HS-5 (cell line): ENCODE measurements at regions not wholly inside any gene's neighbourhood (a gene's known extent, or its start where the extent isn't known, plus 50 kb on each side); places are given as distances from the start of the nearest gene placed in this dataset.

ENCODE experiments used
- DNase-seq: peaks from one replicate; pipeline ENCODE4 v3.0.0-alpha.2; 2012; ENCODE audit warnings: low read depth

DNA sequence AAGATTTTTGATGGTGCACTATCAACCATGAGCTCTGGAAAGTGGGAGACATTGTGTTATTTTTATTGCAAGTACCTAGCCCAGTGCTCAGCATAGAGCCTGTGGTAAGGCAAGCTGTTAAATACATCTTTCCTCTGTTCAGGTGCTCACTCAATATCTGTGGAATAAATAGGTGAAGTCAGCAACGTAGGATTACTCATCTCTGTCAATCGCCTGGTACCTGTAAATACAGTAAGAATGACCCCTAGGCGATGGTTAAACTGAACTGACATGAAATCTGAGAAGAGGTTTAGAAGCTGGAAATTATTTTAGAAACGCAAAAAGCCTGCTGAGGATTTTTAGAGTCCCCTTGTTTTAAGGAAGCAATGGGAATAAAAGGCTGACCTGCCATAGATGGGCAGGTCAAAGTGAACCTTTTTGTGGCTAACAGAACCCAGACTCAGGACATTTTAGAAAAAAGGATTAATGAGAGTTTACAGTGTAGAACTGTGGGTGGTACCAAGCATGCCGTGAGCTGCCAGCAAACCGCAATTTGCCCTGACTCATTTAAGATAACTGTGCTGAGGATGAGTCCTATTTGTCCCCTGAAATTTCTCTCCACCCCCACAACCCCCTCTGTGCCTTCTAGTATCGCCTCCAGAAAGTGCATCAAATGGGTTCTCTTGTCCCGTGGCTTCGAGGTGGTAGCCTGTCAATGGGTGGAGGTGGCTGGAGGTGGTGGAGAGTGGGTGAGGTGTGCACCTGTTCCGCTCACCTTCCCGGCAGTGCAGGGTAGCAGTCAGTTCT, 375.1 kb downstream of the MED10 start:
- DNase-seq: no peak

DNA sequence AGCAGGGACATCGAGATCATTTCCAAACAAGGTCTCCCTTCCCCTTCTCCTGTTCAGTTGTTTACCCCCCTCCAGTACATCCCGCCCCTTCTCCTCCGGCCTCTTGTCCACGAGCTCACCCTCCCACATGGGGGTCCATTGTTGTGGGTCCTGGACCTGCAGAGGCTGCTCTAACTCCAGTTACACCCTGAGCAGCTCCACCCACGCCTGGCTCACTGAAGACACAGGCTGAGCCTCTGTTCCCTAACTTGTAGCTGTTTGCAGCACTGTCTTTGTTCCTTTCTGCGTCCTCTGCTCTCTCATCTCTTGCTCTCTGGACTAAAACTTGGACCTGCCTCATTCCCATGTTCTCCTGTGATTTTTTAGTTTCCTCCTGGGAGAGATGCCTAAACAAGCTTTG, 377.5 kb downstream of the MED10 start:
- DNase-seq: no peak

DNA sequence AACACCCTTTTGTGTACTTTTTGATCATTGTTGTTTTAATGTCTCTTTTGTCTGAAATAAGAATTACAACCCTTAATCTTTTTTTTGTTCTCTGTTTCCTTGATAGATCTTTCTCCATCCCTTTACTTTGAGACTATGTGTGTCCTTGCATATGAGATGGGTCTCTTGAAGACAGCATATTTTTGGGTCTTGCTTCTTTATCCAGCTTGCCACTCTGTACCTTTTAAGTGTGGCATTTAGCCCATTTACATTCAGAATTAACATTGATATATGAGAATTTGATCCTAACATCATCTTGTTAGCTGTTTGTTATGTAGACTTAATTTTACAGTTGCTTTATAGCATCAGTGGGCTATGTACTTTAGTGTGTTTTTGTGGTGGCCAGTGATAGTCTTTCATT, 382.5 kb downstream of the MED10 start:
- no peak for DNase-seq

DNA sequence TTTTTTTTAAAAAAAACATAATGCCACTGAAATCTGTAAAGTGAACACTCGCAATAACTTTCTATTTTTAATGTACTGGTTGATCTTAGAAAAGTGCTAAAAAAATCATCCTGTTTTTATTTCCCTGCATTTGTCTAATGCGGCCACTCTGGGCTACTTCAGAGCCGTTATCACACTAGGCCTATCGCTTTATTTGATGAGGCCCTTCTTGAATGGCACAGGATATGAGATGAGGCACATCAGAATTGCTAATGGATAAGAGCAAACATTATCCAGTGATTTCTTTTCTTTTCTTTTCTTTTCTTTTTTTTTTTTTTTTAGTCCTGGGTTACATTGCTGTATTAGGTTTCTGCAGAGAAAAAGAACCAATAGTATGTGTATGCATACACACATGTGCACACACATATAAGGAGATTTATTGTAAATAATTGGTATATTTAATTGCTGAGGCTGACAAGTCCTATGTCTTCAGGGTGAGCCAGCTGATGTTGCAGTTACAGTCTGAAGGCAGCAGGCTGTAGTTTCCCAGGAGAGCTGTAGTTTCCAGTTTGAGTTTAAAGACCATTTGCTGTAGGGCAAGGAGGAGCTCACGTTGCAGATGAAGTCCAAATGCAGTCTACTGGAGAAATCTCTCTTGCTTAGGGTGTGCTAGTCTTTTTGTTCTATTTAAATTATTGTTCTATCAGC, 391.7 kb downstream of the MED10 start:
- no peak for DNase-seq

DNA sequence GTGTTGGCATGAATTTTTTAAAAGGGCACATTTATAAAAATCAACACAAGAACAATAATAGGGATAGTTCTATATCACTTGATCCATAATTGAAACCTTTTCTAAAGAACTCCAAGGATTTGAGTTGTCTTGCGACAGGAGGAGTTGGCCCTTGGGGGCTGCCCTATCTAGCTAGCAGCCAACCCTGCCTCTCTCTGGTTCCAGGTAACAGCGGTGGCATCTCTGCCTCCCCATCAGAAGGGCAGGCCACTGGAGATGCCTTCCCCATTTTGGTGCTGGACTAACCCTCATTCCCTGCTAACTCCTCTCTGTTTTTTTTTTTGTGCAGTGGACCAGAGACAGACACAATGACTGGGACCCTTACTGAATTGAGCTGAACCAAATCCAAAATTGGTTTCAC, 393.0 kb downstream of the MED10 start:
- DNase-seq: no peak

DNA sequence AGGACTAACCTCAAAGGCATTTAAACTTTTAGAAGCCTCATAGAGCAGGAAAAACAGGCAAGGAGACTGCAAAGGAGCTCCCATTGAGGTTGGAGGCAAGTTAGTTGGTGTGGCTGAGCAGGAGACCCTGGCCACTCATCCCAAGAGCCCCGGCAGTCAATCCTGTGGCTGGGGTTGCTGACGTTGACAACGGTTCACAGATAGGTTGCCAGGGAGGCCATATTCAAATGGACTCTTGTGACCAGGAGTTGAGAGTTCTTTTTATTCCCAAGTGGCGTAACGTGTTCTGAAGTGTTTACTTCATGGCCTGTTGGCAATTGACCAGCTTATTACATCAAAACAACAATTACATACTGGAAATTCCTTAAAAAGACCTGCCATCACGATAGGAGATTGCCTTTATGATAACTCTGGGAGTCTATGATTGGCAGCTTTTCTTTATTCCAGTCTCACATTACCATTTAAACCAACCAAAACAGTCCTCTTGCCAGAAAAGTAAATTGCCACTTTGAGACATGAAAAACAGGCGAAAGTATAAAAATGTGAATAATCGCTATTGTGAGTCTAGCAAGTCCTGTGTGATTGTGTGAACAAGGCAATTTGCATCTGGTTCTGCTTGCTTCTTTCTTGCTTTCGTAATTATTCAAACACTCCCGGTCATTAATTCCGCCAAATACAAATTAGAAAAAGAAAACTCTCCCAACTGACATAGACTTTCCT, 394.9 kb downstream of the MED10 start:
- DNase-seq: no peak

DNA sequence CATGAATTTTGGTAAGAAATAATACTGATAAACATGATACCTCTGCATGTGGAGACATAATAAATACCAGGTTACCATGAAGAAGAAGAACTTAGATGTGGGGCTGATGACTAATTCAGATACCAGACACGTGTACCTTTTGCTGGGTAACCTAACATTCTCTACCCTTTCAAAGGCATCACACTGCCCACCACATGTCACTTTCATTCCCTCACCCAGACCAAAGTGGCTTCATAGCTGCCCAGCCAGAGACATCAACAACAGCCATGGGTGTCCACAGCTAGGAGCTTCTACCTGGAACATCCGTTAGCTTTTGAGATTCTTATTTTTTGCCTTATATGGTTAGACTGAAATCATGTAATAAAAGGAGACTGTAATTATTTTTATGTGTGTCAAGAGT, 396.8 kb downstream of the MED10 start:
- DNase-seq: no peak

DNA sequence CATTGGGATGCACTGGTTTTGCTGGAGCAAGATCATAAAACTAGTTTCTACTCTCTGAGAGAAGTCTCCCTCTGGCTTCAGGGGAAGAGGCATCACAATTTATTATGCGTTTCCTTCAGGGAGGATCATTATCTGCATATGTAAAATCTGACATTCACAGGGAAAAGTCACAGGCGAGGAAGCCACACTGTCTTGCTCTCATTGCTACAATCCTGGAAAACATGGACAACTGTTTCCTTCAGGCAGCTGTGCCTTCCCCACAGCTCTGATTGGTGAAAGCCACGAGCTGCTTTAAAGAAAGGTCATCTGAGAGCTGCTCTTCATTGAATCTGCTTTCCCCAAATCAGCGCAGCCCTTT, 397.8 kb downstream of the MED10 start:
- no peak for DNase-seq

DNA sequence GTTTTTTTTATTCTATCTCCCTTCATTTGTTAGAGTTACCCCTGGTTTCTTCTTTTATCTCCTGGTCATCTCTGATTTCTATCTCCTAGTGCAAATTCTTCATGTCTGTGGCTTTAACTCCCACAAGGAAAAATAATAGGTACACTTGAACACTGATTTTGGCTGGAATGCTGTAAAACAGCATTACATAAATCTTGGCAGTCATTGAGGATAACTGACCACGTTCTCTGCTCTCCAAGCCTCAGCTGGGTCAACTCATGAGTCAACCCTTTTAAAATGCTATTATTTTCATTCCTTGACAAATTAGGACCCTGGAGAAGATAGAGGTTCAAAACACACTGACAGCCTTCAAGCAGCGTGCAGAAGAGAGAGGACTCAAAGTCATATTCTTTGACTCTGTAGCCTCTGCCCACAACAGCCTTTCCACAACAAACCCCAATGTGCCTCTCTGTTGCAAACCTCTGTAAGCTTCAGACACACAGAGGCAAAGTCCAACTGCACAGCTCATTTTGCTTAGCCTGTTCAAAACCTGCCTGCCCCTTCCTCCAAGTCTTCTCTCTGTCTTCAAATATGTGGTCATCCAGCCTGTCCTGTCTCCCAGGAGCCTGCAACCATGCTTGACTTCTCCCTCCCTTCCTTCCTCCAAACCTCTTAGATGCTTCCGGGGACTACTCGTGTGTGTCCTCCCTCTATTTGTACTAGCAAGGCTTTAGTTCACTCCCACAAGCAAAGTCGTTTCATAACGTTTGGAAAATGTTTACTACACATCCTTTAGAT, 398.4 kb downstream of the MED10 start:
- no peak for DNase-seq

DNA sequence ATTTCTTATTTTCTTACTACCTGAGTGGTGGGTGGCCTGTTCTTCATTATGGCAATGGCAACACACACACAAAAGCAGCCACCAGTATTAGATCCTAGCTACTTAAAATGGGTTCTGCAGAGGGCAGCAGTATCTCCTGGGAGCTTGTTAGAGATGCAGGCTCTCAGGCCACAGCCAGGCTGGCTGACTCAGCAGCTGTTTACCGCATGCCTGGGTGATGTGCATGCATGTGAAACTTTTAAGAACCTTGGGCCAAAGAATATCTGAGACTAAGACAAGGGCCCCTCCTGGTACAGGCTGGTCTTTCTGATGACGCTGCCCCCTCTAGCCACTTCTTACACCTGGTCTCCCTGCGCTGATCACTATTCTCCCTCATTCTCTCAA, 399.0 kb downstream of the MED10 start:
- DNase-seq: no peak

DNA sequence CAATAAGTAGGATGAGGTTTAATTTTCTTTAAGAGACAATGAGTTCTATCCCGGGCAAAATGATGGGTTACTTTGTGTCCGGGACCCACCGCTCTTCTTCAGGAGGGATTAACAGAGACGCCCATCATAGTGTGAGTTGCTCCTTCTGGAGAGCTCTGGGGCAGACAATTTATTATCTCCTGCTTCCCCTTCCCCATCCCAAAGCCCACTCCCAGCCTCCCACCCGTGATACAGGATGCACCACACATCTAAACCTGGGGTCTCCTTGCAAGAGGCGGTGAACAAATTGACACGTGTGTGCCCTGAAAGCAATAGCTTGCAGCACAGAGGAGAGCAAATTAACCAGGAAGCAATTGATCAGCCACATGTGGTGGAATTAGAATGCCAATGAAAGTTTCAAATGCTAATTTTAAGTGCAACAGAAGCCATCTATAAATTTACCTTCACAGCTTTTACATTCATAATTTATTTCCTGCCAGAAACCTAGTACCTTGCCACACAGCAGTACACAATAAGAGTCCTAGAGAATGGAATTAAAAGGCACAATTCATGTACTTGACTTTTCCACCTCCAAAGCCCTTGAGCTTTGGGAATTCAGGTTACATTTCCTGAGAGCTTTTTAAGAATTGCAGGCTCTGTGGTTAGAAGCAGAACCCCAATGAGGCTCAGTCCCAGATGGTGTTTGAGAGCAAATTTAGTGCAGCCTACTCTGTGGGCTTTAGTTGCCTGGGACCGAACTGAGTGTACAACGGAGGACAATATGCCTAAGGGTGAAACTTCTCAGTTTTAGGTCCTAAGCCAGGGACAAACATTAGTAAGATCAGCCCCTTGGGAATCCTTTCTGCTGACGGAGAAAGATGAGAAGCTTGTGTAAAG, 399.6 kb downstream of the MED10 start:
- no peak for DNase-seq

DNA sequence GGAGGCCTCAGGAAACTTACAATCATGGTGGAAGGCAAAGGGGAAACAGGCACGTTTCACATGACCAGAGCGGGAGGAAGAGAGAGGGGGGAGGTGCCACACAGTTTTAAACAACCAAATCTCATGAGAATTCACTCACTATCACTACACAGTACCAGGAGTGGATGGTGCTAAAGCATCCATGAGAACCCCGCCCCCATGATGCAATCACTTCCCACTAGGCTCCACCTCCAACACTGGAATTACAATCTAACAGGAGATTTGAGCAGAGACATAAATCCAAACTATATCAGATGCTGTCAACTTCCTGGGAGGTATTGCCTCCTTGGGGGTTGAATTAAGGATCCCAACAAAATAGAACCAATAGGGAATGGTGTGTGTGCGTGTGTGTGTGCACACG, 407.1 kb downstream of the MED10 start:
- DNase-seq: no peak

DNA sequence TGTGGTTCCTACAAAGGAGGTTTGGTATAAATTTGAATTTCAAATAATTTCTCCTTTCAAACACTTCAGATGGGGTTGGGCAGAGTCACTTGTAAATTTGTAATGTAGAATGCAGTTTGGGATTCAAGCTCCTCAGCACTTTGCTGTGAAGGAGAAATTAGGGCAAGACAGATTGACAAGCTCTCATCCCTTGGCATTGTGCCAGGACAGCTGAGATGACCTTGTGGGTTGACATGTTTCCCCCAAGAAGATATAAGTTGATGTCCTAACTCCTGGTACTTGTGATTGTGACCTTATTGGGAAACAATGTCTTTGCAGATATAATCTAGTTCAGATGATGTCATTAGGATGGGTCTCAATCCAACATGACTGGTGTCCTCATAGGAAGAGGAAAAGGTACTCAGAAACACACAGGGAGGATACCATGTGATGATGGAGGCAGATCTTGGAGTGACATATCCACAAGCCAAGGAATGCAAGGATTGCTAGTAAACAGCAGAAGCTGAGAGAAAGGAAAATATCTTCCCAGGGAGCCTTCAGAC, 408.3 kb downstream of the MED10 start:
- DNase-seq: no peak

DNA sequence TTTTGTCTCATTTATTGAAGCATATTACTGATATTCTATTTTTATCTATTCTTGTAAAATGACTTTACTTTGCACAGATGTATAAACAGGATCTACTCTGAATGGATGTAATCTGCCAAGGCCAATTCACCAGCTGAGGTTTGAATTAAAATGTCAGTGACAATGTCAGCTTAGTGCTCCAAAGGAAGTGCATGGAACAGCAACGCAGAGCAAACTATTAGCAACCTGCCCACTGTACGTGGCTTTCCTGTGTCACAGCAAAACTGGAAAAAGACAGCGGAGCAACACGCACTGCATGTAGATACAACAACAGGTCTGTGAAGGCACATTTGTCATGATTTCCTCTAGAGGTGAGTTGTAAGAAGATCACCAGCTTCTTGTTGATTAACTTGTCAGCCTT, 409.4 kb downstream of the MED10 start:
- no peak for DNase-seq

DNA sequence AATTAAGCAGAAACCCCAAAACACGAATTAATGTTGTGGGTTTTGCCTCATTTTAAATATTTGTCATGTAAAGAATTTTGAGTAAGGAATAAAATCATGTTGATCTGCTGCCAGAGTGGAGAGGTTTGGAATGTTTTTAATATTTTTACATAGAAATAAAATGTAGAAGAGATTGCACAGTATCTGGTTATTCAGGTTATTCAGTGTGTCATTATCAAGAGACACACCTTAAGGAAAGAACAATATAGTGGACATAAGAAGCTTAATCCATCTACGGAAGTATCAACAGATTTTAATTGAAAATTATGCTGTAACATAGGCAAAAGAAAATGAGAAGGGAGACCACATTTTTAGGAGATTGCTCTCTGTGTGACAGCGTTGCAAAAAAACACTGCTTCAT, 410.4 kb downstream of the MED10 start:
- no peak for DNase-seq

DNA sequence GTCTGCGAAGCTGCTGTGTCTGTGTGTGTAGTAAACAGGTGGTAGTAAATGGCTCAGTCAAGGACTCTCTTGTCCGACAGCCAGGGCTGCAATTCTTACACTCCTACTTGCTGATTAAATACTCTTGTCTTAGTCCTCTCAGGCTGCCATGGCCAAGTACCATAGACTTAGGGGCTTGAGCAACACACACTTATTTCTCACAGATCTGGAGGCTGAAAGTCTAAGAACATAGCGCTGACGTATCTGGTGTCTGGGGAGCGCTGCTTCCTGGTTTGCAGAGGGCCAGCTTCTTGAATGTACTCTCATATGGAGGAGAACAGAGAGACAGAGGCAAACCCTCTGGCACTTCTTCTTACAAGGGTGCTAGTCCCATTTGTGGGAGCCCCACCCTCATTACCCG, 411.0 kb downstream of the MED10 start:
- no peak for DNase-seq

DNA sequence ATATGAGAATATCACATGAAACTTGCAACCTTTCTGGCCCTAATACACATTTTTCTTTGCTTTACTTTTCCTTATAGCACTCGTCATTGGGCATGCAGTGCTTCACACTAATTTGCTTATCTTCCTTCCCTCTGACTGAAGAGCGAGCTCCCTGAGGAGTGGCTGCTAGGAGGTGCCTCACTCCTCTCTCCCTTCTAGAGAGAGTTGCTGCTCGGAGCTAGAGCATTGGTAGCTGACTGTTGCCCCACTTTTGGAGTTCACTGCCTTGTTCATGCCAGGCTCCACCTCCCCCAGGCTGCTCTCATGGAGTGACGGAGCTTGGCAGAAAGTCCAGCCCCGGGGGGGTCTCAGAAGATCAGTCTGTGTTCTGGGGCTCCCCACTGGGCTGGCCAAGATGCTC, 413.2 kb downstream of the MED10 start:
- DNase-seq: no peak

DNA sequence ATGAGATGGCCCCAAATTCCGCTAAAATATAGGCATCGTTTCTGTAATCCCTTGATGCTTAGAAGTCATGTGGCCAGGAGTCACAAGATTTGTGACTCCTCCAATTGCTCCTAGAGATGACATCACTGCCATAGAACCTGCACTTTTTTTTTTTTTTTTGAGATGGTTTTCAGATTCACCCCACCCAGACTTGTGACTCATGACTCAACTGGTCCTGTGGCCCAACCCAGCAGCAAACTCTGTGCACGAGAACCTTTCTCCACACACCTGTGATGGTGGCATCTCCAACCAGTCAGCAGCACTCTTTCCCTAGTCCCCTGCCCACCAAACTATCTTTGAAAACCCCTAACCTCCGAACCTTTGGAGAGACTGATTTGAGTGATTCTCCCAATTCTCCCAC, 414.0 kb downstream of the MED10 start:
- no peak for DNase-seq

DNA sequence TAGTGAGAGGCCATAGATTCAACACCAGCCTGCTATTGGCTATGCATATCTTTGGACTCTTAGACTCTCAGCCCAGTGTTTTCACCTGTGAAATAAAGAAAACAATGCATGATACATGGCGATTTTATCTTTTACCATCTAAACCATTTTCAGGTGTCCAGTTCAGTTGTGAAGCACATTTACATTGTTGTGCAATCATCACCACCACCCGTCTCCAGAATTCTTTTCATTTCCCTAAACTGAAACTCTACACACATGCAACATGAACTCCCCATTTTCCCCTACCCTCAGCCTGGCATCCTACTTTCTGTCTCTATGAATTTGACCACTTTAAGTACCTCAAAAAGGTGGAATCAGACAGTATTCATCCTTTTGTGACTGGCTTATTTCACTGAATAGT, 420.6 kb downstream of the MED10 start:
- no peak for DNase-seq

DNA sequence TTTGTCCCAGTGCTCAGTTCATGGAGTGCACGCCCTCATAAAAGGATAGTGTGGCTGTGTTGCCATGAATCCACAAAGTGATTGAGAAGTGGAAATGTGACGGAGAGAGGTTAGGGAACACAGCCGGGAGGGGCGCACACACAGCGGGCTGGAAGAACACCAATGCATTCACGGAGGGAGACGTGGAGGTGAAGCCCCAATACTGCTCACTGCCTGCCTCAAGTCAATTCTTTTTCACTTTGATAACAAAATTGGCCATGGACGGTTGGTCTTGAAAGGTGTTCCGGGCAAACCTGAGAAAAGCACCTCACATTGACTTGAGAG, 424.1 kb downstream of the MED10 start:
- DNase-seq: no peak

DNA sequence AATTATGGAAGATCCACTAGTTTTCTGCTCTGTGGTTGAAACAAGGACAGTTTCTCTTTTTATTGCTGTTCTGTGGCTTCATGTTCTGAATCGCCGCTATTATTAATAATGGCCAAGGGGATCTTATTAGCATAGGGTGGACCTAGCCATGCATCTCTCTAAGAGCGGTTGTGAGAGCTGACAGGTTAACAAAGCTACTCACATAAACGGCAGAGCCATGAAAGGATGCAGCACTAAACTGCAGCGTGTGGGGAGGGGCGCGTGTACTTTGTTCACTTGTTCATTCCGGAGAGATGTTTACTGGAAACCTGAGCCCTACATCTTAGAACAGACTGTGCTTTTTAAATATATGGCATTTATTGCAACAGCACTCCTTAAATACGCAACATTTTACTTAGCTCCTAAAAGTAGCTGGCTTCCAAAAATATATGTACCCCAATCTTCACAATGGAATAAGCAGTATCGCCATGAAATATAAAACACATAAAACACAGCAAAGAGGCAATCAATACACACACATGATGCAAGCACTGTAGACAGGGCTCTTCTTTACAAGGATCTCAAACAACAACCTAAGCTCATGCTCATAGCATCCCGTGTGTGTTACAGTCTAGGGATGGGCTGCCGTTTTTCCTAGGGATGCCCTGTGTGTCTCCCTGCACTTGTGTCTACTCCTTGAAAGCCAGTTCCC, 424.6 kb downstream of the MED10 start:
- DNase-seq: no peak
